GM12891 (cell line): ENCODE measurements at regions not wholly inside any gene's neighbourhood (a gene's known extent, or its start where the extent isn't known, plus 50 kb on each side); places are given as distances from the start of the nearest gene placed in this dataset.

ENCODE experiments used
- POLR2A ChIP-seq: IDR thresholded peaks from 2 replicates; pipeline ENCODE4 v1.6.1; 2011; ENCODE audit warnings: low read depth, low read length, control low read depth
- POLR2AphosphoS5 ChIP-seq: IDR thresholded peaks from 2 replicates; pipeline ENCODE4 v1.6.1; 2011; ENCODE audit warnings: low read depth, low read length, control low read depth

- TF ChIP-seq POLR2A (no peak), POLR2AphosphoS5 (no peak)
Observed at GRCh38 chr14:42750771-42751170, 1144.1 kb downstream of the LRFN5 start.
